CD4-positive, alpha-beta T cell treated with Interleukin-1 beta for 1 hour (primary cell): ENCODE measurements at regions not wholly inside any gene's neighbourhood (a gene's known extent, or its start where the extent isn't known, plus 50 kb on each side); places are given as distances from the start of the nearest gene placed in this dataset.
"Not testable (repeated sequence)": the region's sequence is repeated elsewhere in the genome, so short reads cannot be mapped to it uniquely, and the experiment has no call there.

Source experiments
- DNase-seq, 2 donors: peaks; one replicate each; pipeline ENCODE4 v3.0.0-alpha.2; 2020 to 2022

DNA sequence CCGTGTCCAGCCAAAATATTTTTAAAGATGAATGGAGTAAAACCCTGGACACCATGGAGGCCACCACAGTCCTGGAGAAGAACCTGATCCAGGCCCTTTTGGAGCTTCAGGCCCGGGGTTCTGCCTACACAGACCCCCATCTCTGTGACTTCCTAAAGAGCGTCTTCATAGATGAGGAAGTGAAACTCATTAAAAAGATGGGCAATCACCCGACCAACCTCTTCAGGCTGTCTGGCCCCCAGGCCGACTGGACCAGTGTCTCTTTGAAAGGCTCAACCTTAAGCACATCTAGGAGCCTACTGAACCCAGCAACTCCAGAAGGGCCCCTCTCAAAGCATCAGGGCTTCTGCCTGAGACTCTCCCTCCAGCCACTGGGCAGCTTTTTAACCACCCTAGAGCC lies 107.9 kb upstream of the FAM174B start:
- no peak for DNase-seq

DNA sequence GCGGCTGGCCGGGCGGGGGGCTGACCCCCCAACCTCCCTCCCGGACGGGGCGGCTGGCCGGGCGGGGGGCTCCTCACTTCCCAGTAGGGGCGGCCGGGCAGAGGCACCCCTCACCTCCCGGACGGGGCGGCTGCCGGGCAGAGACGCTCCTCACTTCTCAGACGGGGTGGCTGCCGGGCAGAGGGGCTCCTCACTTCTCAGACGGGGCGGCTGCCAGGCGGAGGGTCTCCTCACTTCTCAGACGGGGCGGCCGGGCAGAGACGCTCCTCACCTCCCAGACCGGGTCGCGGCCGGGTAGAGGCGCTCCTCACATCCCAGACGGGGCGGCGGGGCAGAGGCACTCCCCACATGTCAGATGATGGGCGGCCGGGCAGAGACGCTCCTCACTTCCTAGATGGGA lies 112.6 kb upstream of the FAM174B start:
- DNase-seq, result not testable (repeated sequence)

DNA sequence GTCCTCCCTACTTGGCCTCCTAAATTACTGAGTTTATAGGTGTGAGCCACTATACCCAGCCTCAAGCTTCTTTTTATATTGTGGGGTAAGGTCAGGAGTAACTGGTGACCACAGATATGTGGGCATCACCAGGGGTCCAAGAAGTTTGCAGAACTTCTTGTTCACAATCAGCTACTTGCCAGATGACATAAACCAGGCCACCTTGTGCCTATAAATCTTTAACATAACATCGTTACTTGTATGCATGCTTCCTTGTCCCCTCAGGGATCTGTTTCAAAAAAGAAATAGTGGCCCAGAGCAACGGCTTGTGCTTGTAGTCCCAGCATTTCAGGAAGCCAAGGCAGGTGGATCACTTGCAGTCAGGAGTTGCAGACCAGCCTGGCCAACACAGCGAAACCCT lies 115.1 kb upstream of the FAM174B start:
- no peak for DNase-seq

DNA sequence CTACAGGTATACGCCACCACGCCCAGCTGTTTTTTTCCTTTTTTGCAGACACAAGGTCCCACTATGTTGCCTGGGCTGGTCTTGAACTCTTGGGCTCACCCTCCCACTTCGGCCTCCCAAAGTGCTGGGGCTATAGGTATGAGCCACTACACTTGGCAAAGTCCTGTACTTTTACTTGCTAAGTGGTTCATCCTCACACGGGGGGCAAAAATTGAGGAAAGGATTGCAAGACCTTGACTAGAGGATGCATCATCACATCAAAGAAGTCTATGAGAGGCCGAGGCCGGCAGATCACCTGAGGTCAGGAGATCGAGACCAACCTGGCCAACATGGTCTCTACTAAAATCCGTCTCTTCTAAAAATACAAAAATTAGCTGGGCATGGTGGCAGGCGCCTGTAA lies 116.5 kb upstream of the FAM174B start:
- no peak for DNase-seq

DNA sequence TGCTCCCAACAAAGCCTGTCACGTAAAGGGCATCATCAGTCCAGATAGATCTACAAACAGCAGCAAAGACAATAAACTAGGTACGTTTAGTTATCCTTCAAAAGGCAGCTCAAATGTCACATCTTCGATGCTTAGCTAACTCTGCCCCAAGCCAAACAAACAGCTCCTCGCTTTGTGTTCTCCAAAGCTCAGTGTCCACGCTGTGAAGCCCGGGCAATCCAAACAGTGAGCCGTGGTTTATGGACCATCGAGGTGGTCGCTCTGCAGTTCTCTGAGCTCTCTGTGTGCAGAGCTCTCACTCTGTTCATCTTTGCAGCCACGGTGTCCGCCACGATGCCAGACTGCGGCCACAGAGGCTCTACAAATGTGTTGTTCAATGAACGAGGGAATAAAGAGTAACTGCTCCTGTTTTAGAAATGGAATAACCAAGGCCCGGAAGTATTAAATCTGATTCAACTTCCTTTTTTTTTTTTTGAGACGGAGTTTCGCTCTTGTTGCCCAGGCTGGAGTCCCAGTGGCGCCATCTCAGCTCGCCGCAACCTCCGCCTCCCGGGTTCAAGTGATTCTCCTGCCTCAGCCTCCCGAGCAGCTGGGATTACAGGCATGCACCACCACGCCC lies 117.2 kb upstream of the FAM174B start:
- no peak for DNase-seq

DNA sequence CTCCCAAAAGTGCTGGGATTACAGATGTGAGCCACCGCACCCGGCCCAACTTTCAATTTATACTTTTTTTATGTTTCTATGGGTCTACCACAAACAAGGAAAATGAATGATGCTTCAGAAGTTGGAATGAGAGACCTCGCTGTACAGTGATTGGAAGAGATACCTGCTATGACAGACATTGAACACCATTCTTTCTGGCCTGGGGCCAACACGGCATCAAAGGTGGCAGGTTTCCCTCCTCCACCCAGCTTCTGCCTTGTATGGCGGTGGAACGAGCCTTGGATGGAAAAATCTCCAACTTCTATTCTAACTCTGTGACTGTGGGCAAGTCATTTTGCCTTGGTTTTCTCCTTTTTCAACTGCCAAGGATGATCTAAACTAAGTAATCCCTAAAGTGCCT lies 117.8 kb upstream of the FAM174B start:
- DNase-seq, result no peak

DNA sequence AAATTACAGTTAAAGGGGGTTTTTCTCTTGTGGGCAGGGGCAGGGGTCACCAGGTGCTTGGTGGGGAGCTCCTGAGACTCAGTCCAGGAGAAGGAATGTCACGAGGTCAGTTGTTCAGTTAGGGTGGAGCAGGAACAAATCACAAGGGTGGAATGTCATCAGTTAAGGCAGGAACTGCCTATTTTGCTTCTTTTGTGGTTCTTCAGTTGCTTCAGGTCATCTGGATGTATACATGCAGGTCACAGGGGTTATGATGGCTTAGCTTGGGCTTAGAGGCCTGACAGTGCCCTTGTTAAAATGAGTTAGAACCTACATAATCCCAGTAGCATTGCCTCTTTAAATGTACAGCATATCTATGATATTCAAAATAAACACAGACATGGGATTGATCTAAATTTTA lies 120.2 kb upstream of the CHD2 start:
- no peak for DNase-seq

DNA sequence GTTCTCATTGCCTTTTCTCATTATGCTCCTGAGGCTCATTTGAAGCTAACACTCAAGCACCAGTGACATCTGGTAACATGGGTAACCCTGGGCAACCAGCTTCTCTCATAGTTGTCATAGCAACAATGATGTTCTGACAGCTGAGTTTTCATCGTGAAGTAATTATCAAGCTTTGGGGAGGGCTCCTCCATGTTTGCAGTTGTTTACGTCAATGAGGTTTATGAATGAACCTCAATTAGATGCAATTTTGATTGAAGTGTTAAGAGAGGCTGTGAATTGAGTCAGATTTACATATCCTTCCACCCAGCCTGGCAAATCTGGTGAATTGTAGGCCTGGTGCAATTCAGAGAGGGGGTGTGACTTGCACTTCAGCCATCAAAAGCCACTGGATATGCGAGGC lies 119.3 kb upstream of the CHD2 start:
- no peak for DNase-seq

DNA sequence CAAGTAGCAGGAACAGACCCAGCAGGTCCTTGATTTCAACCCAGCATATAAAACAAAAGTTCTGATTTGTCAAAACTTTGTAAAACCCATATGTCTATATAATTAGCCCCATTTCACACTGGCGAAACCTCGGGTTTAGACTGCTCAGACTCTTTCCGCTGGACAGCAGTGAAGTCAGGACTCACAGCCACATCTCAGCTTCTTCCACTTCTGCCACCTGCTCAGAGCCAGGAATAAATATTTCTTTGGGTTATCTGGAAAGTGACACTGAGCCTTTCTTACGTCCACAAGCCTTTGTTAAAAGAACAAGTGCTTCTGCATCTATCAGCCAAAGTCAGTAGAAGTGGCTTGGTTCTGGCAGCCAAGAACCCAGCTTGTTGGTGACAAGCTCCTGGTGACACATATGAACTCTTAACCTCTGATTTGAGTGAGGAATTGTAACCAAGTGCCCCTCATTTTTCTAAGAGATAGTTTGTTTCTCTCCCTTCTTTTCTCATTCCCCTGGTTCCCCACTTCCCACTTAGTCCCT lies 118.1 kb upstream of the CHD2 start:
- no peak for DNase-seq

DNA sequence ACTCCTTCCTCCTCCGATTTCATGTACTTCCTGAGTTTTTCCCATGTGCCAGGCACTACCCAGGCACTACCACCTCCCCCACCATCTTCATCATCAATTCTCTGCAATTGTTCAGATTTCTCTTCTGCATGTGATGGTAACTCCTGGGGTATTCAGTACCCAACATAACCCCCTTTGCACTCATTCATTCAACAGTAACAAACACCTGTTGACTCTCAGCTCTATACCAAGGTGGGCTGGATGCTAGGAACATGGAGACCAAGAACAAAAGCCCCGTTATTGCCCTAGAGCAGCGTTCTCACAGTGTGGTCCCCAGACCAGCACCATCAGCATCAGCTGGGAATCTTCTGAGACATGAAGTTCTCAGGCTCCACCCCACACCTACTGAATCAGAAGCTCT lies 113.0 kb upstream of the CHD2 start:
- DNase-seq, result no peak

DNA sequence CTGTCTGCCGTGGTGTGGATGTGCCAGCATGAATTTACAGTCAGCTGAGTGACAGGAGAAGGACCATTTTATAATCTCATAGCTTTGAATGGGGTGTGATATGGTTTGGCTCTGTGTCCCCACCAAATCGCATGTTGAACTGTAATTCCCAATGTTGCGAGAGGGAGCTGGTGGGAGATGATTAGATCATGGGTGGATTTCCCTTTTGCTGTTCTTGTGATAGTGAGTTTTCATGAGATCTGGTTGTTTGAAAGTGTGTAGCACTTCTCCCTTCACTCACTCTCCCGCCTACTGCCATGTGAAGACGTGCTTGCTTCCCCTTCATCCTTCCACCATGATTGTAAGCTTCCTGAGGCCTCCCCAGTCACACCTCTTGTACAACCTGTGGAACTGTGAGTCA lies 111.9 kb upstream of the CHD2 start:
- no peak for DNase-seq

DNA sequence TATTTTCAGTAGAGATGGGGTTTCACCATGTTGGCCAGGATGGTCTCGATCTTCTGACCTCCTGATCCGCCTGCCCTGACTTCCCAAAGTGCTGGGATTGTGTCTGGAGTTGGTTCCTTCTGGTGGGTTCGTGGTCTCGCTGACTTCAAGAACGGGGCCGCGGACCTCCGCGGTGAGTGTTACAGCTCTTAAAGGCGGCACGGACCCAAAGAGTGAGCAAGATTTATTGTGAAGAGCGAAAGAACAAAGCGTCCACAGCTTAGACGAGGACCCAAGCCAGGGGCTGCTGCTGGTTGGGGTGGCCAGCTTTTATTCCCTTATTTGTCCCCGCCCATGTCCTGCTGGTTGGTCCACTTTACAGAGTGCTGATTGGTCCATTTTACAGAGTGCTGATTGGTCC lies 111.3 kb upstream of the CHD2 start:
- not testable (repeated sequence) for DNase-seq

DNA sequence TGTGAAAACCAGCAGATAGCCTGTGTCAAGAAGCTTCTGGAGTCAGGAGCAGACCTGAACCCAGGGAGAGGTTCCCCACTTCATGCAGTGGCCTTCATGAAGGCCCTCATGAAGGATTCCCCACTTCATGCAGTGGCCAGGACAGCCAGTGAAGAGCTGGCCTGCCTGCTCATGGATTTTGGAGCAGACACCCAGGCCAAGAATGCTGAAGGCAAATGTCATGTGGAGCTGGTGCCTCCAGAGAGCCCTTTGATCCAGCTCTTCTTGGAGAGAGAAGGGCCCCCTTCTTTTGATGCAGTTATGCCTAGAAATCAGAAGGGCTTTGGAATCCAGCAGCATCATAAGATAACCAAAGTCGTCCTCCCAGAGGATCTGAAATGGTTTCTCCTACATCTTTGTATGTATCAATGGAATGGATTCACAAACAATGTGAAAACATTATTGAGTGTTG lies 103.9 kb upstream of the CHD2 start:
- DNase-seq, result no peak

DNA sequence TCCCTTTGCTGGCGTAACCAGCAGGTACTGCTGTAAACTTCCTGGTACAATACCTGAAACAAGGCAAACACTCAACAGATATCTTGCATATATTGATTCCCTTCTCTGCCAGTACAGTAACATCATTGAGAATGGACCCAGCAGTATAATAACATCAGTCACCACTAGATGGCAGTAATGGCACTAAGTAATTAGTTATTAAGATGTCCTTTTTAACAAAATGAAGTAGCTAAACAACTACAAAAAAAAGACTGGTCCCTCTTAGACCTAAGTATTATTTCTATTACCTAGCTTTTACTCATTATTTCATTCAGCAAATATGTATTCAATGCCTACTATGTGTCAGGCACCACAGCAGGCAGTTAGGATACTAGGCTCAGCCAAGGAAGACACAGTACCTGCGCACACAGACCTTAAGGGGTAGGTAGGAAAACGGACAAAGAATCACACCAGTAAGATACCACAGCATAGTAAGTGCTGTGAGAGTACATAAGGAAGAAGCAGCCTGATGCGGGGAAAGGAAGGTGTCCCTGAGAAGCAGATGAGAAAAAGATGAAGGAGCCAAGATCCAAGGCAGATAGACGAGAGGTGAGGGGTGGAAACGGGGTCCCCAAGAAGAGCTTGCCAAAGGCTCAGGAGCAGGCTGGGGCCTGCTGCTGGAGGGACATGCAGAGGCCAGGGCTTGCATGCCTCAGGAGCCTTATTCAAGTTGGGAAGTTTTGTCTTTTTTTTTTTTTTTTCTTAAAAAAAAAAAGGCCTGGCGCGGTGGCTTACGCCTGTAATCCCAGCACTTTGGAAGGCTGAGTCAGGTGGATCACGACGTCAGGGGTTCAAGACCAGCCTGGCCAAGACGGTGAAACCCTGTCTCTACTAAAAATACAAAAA lies 102.7 kb upstream of the CHD2 start:
- DNase-seq, result peak; percentile 14 to 84

DNA sequence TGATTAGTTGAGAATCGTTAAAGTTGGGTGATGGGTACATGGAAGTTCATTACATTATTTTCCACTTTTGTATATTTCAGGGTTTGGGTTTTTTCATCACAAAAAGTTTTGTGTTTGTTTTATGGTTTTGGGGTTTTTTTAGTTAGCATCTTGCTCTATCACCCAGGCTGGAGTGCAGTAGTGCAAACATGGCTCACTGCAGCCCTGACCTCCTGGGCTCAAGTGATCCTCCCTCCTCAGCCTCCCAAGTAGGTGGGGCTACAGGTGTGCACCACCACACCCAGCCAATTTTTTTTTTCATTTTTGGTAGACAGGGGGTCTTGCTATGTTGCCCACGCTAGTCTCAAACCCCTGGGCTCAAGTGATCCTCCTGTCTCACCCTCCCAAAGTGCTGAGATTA lies 100.1 kb upstream of the CHD2 start:
- DNase-seq, result no peak

DNA sequence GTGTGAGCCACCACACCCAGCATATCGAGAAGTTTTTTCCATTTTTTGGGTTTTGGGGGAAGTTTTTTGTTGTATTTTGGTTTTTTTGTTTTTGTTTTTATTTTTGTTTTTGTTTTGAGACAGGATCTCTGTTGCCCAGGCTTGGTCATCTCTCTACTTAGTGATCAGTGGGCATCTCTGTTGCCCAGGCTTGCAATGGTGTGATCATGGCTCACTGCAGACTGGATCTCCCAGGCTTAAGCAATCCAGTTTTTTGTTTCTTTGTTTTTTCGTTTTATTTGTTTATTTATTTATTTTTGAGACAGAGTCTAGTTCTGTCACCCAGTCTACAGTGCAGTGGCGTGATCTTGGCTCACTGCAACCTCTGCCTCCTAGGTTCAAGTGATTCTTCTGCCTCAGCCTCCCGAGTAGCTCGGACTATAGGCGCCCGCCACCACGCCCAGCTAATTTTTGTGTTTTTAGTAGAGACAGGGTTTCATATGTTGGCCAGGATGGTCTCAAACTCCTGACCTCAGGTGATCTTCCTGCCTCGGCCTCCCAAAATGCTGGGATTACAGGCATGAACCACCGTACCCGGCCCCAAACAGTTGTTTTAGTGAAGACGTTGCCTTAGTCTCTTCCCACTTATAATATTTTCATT lies 99.6 kb upstream of the CHD2 start:
- not testable (repeated sequence) for DNase-seq

DNA sequence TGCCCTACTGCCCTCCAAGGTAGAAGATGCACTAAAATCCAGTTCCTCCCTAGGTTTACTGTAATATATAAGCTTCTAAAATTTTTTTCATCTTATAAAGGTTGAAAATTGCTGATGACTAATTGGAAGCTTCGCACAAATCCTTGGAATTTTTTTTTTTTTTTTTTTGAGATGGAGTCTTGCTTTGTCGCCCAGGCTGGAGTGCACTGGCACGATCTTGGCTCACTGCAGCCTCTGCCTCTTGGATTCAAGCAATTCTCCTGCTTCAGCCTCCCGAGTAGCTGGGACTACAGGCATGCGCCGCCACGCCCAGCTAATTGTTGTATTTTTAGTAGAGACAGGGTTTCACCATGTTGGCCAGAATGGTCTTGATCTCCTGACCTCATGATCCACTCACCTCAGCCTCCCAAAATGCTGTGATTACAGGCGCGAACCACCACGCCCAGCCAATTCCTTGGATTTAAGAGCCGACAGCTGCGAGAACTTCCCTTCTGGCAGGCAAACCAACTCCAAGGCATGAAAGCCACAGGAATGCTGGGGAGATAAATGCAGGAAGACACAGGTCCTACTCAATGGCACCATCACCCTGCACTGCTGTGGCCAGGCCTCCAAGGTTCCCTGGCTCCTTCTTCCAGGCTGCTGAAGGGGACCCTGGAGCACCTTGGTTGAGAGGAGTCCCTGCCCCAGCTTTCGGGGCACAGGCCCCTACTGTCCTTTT lies 98.9 kb upstream of the CHD2 start:
- not testable (repeated sequence) for DNase-seq

DNA sequence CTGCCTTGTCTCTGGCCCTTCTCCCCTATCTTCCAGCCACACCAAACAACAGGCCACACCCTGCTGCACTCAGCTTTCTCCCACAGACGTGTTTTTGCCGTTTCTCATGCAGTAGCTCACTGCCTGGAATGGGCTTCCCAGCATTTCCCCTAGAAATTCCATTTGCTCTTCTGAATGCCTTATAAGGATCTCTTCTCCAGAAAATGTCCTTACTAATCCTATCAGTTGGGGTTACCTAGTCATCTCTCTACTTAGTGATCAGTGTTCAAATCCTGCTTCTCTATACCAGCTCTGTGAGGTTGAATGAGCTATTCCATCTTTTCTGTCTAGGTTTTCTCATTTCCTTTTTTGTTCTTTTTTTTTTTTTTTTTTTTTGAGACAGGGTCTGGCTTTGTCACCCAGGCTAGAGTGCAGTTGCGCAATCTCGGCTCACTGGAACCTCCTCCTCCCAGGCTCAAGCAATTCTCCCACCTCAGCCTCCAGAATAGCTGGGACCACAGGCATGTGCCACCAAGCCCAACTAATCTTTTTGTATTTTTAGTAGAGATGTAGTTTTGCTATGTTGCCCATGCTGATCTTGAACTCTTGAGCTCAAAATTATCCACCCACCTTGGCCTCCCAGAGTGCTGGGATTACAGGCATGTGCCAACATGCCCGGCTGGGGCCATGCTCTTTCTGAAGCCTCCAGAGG lies 98.2 kb upstream of the CHD2 start:
- peak in 1 of 2 donors; percentile 33 for DNase-seq

DNA sequence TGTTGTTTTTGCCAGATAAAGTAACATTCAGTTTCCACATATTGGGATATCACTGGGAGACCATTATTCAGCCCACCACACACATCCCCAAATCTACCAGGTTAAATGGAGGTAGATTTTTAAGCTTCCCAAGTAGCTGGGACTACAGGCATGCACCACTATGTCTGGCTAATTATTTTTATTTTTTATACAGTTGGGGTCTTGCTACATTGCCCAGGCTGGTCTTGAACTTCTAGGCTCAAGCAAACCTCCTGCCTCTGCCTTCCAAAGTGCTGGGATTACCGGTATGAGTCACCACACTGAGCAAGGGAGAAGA lies 96.6 kb upstream of the CHD2 start:
- no peak for DNase-seq

DNA sequence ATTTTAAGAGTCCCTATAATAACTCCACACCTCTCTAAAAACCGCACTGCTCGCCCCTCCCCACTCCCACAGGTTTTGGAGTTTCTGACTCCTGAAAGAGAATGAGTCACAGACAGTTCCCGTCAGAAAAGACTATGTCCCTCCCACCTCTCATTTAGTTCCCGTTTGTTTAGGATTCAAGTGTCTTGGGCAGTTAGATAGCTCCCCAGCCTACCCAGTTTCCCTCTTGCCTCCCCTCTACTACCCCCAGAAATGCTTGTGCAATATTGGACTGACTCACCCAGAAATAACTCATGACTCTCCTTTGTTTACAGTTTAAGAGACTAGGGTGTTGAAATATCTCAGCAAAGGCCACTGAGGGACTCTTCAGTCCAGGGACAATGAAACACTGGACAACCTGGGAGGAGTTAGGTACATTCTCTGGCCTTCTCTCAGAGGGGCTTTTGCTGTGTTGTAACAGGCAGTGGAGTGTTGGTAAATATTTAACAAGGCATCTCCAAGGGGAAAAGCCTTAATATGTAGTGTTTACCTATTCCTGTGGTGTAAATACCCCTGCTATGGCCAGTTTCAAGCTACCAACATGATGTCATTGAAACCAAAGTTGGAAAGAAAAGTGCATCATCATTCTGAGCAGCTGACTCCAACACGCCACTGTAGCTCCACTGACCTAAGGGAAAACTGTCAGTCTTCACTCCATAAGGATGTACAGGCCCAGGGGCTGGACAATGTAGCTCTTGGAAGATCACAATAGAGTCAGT lies 96.1 kb upstream of the CHD2 start:
- peak; percentile 37 to 83 for DNase-seq

DNA sequence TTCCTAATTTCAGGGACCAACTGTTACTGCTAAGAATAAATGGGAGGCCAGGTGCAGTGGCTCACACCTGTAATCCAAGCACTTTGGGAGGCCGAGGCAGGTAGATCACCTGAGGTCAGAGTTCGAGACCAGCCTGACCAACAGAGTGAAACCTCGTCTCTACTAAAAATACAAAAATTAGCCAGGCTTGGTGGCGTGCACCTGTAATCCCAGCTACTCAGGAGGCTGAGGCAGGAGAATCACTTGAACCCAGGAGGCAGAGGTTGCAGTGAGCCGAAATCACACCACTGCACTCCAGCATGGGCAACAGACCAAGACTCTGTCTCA lies 95.6 kb upstream of the CHD2 start:
- DNase-seq, result not testable (repeated sequence)

DNA sequence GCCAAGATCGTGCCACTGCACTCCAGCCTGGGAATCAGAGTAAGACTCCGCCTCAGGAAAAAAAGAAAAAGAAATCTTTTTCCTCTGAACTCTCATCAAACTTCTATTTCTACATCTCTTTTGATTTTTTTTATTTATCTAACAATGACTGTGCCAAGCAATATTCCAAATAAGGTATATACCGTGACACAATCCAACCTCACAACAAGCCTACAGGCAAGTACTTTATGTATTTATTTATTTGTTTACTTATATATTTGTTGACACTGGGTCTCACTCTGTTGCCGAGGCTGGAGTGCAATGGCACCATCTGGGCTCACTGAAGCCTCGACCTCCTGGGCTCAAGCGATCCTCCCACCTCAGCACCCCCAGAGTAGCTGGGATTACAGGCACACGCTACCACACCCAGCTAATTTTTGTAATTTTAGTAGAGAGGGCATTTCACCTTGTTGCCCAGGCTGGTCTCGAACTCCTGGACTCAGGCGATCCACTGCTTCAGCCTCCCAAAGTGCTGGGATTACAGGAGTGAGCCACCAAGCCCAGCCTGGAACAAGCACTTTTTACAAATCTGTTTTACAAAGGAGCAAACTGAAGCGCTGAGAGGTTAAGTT lies 94.9 kb upstream of the CHD2 start:
- no peak for DNase-seq
